HCT116 (cell line): ENCODE measurements at regions not wholly inside any gene's neighbourhood (a gene's known extent, or its start where the extent isn't known, plus 50 kb on each side); places are given as distances from the start of the nearest gene placed in this dataset.

ENCODE experiments used
- ATAC-seq: fragments of 200-7000 bp; cut with Tn5 transposase; 2 replicates; pipeline ENCODE4 v1.9.1; 2020; ENCODE audit warnings: mild to moderate bottlenecking, moderate library complexity
- BruUV-seq: library from RNA; stranded (reverse); fragments of 400-500 nt; replicated peaks from 2 replicates; lab custom pipeline; 2021; lab: Mats Ljungman, UMichigan
- CTCF ChIA-PET: fragments of 300-600 bp; sonication (Branson Sonifier 250); formaldehyde crosslinking; loops from one replicate; lab custom pipeline; 2021; ENCODE audit warnings: antibody characterized with exemption; lab: Charles Lee
- POLR2A ChIA-PET: fragments of 300-600, 350-600 bp; sonication (Branson Sonifier 250); formaldehyde crosslinking; loops from one replicate; lab custom pipeline; 2021; ENCODE audit warnings: antibody characterized with exemption; lab: Charles Lee
- RAD21 ChIA-PET, 2 experiments: fragments of 300-600 bp; sonication (Branson Sonifier 250); formaldehyde crosslinking; loops; one replicate each; lab custom pipeline; 2023; ENCODE audit warnings: low total read pairs in 2 of 2; ENCODE audit not compliant: uncharacterized antibody in 2 of 2, unreplicated experiment in 2 of 2, low non-redundant PET in 1 of 2; lab: Charles Lee
- DNase-seq: peaks from one replicate; pipeline ENCODE4 v3.0.0-alpha.2; 2010; ENCODE audit warnings: low read depth, low spot score
- H2AFZ ChIP-seq: fragments of 200-600 bp; shearing (Covaris generic), sonication (generic); 2 replicates; pipeline ENCODE4 v1.6.1; 2017; ENCODE audit warnings: low read depth, mixed run types, mixed read lengths, antibody characterized with exemption, low read length; ENCODE audit not compliant: poor library complexity, severe bottlenecking
- H3K27ac ChIP-seq: 2 replicates; pipeline ENCODE4 v1.5.1; 2012; ENCODE audit warnings: low read depth, low read length
- H3K27me3 ChIP-seq: fragments of 200-600 bp; sonication (generic); 2 replicates; pipeline ENCODE4 v1.6.1; 2016; ENCODE audit warnings: mixed run types, low read length, mixed read lengths; ENCODE audit not compliant: insufficient read depth
- H3K36me3 ChIP-seq, 2 experiments: fragments of 200-500 bp in 1 of 2; fragments of 200-600 bp in 1 of 2; sonication (Bioruptor generic) in 1 of 2; sonication (generic) in 1 of 2; 2 replicates each; pipeline versions ENCODE4 v1.5.1 to v1.6.1; 2014 to 2016; ENCODE audit warnings: low read length in 2 of 2, inconsistent platforms in 1 of 2, mixed read lengths in 1 of 2, mixed run types in 1 of 2; ENCODE audit not compliant: insufficient read depth in 2 of 2, control insufficient read depth in 1 of 2
- H3K4me1 ChIP-seq, 2 experiments: fragments of 200-600 bp in 1 of 2; sonication (generic) in 1 of 2; 2 replicates each; pipeline versions ENCODE4 v1.5.1 to v1.6.1; 2012 to 2017; ENCODE audit warnings: low read length in 2 of 2, inconsistent platforms in 1 of 2, mild to moderate bottlenecking in 1 of 2, mixed read lengths in 1 of 2, mixed run types in 1 of 2, moderate library complexity in 1 of 2; ENCODE audit not compliant: insufficient read depth in 2 of 2, control insufficient read depth in 1 of 2
- H3K4me2 ChIP-seq: fragments of 200-600 bp; sonication (generic); 2 replicates; pipeline ENCODE4 v1.6.1; 2017; ENCODE audit warnings: mixed run types, low read length, mixed read lengths
- H3K4me3 ChIP-seq, 2 experiments: fragments of 200-600 bp in 1 of 2; sonication (generic) in 1 of 2; replicated peaks in 1 of 2; 2 replicates each; pipeline ENCODE4 v1.5.1; 2011 to 2016; ENCODE audit warnings: low read length in 2 of 2, control low read depth in 1 of 2, low read depth in 1 of 2, mild to moderate bottlenecking in 1 of 2, mixed read lengths in 1 of 2, mixed run types in 1 of 2
- H3K79me2 ChIP-seq: fragments of 200-600 bp; sonication (generic); 2 replicates; pipeline ENCODE4 v1.6.1; 2017; ENCODE audit warnings: mild to moderate bottlenecking, mixed run types, low read length, moderate library complexity, mixed read lengths; ENCODE audit not compliant: insufficient read depth
- H3K9ac ChIP-seq: fragments of 200-600 bp; sonication (generic); 2 replicates; pipeline ENCODE4 v1.6.1; 2016; ENCODE audit warnings: low read length, mixed read lengths
- H3K9me2 ChIP-seq: fragments of 200-600 bp; sonication (generic), shearing (Covaris generic); 2 replicates; pipeline ENCODE4 v1.6.1; 2017; ENCODE audit warnings: mixed run types, mild to moderate bottlenecking, moderate library complexity; ENCODE audit not compliant: insufficient read depth
- H3K9me3 ChIP-seq, 2 experiments: fragments of 200-500 bp in 1 of 2; fragments of 200-600 bp in 1 of 2; sonication (Bioruptor generic) in 1 of 2; sonication (generic) in 1 of 2; 2 replicates each; pipeline ENCODE4 v1.6.1; 2014 to 2017; ENCODE audit warnings: low read length in 2 of 2, mixed read lengths in 2 of 2, inconsistent platforms in 1 of 2, low read depth in 1 of 2, mild to moderate bottlenecking in 1 of 2, mixed run types in 1 of 2, moderate library complexity in 1 of 2; ENCODE audit not compliant: control insufficient read depth in 1 of 2, insufficient read depth in 1 of 2
- H4K20me1 ChIP-seq: fragments of 200-600 bp; sonication (generic), shearing (Covaris generic); 2 replicates; pipeline ENCODE4 v1.6.1; 2017; ENCODE audit warnings: mixed run types, mild to moderate bottlenecking, moderate library complexity; ENCODE audit not compliant: insufficient read depth
- CTCF ChIP-seq, 3 experiments: fragments of 200-600 bp in 1 of 3; sonication (generic) in 1 of 3; IDR thresholded peaks in 2 of 3; conservative IDR thresholded peaks in 1 of 3; 2 replicates each; pipeline ENCODE4 v1.5.1; 2012 to 2017; ENCODE audit warnings: low read depth in 2 of 3, low read length in 2 of 3, antibody characterized with exemption in 1 of 3, borderline replicate concordance in 1 of 3, control low read depth in 1 of 3, mild to moderate bottlenecking in 1 of 3, mixed read lengths in 1 of 3, mixed run types in 1 of 3, moderate library complexity in 1 of 3; ENCODE audit not compliant: insufficient read depth in 1 of 3
- EGR1 ChIP-seq: IDR thresholded peaks from 2 replicates; pipeline ENCODE4 v1.6.1; 2012; ENCODE audit warnings: low read depth
- EZH2phosphoT487 ChIP-seq: fragments of 200-600 bp; IDR thresholded peaks from 2 replicates; pipeline ENCODE4 v1.6.1; 2018; ENCODE audit warnings: antibody characterized with exemption, borderline replicate concordance
- POLR2A ChIP-seq: IDR thresholded peaks from 2 replicates; pipeline ENCODE4 v1.7.0; 2011; ENCODE audit warnings: borderline replicate concordance; ENCODE audit not compliant: insufficient read depth, insufficient read length; ENCODE audit errors: extremely low read depth
- SRF ChIP-seq: IDR thresholded peaks from 2 replicates; pipeline ENCODE4 v1.6.1; 2012; ENCODE audit warnings: low read depth
- ZBTB33 ChIP-seq: IDR thresholded peaks from 2 replicates; pipeline ENCODE4 v1.6.1; 2011; ENCODE audit warnings: mild to moderate bottlenecking, low read length, moderate library complexity; ENCODE audit not compliant: insufficient replicate concordance; ENCODE audit errors: extremely low read depth
- intact Hi-C: fragments of 100-400 bp; cut with micrococcal nuclease; formaldehyde crosslinking; loops from 2 replicates; pipeline ENCODE4 v1.10.0; 2022

GRCh38 chr12:89263900-89264299, 88.4 kb downstream of the DUSP6 start:
- ChIA-PET RAD21 (no interaction called here), POLR2A (no interaction called here), CTCF (no interaction called here)
- H3K27ac ChIP-seq, result no peak overlapping the region
- DNase-seq, result no peak
- no TSS peak for BruUV-seq
- H2AFZ ChIP-seq, result no peak overlapping the region
- H3K4me1 ChIP-seq, result no peaks in the 10 kb centered on the region
- no peaks in the 10 kb centered on the region for H3K27me3 ChIP-seq
- no peaks in the 10 kb centered on the region for H3K79me2 ChIP-seq
- ATAC-seq, result no peak
- no peak overlapping the region for H3K4me2 ChIP-seq
- H4K20me1 ChIP-seq, result no peaks in the 10 kb centered on the region
- H3K9me2 ChIP-seq, result 0 out of 2 replicates have a peak, but pooled peaks cover 4% of the 10 kb centered on the region
- no peaks in the 10 kb centered on the region for H3K9me3 ChIP-seq
- intact Hi-C loops, result no loop called here
- no peaks in the 10 kb centered on the region for H3K36me3 ChIP-seq
- no peak overlapping the region for H3K4me3 ChIP-seq
- H3K9ac ChIP-seq, result no peak overlapping the region
- TF ChIP-seq ZBTB33 (no peak), EGR1 (no peak), EZH2phosphoT487 (no peak), CTCF (IDR thresholded peaks at IDR 0.05 in 2 of 3, conservative IDR thresholded peaks at IDR 0.05 in 1 of 3; ENCODE audit: borderline replicate concordance in 1 of 3, insufficient read depth in 1 of 3, low read depth in 2 of 3, low read length in 2 of 3) (no peak), POLR2A (no peak), SRF (no peak)
